Esophagus muscularis mucosa (tissue), 4 donors: ENCODE measurements at regions not wholly inside any gene's neighbourhood (a gene's known extent, or its start where the extent isn't known, plus 50 kb on each side); places are given as distances from the start of the nearest gene placed in this dataset.

Experiments
- EP300 ChIP-seq: sonication (generic); formaldehyde crosslinking; IDR thresholded peaks from one replicate; pipeline ENCODE4 v1.6.1; 2017; ENCODE audit warnings: antibody characterized with exemption
- POLR2A ChIP-seq: fragments of 450-650 bp; IDR thresholded peaks from one replicate; pipeline ENCODE4 v1.6.1; 2017; ENCODE audit warnings: antibody characterized with exemption, moderate library complexity, mild to moderate bottlenecking, low read depth
- POLR2AphosphoS5 ChIP-seq, 2 donors: sonication (generic); formaldehyde crosslinking; IDR thresholded peaks; one replicate each; pipeline ENCODE4 v1.6.1; 2017; ENCODE audit warnings: antibody characterized with exemption in 2 of 2
- TF ChIP-seq, protein P1 (sequence below), 3 experiments: fragments of 200-600 bp in 2 of 3; fragments of 450-650 bp in 1 of 3; sonication (generic) in 2 of 3; IDR thresholded peaks; one replicate each; pipeline ENCODE4 v1.5.1; 2017 to 2019; ENCODE audit warnings: antibody characterized with exemption in 3 of 3, mild to moderate bottlenecking in 2 of 3, moderate library complexity in 1 of 3

DNA sequence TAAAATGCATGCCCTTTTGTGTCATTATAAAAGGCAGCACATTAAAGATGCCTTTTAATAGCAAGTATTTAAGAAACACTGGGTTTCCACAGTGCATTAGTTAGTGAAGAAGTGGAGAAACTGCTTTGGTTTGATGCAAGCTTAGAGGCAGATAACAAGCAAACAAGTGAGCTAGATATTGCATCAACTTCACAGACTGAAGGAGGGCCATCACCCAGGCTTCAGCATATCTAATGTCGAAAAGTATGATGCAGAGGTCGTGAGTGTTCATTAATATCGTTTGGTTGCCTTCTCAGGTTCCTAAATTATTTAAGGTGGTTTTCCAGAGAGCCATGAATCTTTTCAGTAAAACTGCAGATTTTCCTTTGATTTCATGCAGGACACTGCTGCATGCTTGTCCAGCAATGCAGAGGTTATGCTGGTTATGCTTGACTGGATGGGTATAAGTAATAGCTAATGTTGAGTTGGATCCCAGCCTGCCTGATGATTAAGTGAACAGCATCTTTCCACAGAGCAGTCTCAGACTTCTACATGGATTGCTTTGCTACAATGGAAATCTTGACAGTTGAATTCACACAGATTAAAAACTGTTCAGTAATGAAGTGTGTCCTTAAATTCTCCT is 69.7 kb upstream of the IPO9 start:
- TF ChIP-seq POLR2A (no peak), POLR2AphosphoS5 (IDR thresholded peaks at IDR 0.05) (no peak), EP300 (no peak)
- TF ChIP-seq, protein P1, sequence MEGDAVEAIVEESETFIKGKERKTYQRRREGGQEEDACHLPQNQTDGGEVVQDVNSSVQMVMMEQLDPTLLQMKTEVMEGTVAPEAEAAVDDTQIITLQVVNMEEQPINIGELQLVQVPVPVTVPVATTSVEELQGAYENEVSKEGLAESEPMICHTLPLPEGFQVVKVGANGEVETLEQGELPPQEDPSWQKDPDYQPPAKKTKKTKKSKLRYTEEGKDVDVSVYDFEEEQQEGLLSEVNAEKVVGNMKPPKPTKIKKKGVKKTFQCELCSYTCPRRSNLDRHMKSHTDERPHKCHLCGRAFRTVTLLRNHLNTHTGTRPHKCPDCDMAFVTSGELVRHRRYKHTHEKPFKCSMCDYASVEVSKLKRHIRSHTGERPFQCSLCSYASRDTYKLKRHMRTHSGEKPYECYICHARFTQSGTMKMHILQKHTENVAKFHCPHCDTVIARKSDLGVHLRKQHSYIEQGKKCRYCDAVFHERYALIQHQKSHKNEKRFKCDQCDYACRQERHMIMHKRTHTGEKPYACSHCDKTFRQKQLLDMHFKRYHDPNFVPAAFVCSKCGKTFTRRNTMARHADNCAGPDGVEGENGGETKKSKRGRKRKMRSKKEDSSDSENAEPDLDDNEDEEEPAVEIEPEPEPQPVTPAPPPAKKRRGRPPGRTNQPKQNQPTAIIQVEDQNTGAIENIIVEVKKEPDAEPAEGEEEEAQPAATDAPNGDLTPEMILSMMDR (IDR thresholded peaks at IDR 0.05), result no peak
